Prostate gland (tissue), 2 donors: ENCODE measurements at regions not wholly inside any gene's neighbourhood (a gene's known extent, or its start where the extent isn't known, plus 50 kb on each side); places are given as distances from the start of the nearest gene placed in this dataset.

Source experiments
- POLR2A ChIP-seq: fragments of 450-650 bp; IDR thresholded peaks from one replicate; pipeline ENCODE4 v1.6.1; 2016; ENCODE audit warnings: antibody characterized with exemption, mild to moderate bottlenecking
- POLR2AphosphoS5 ChIP-seq: sonication (generic); formaldehyde crosslinking; IDR thresholded peaks from one replicate; pipeline ENCODE4 v1.6.1; 2017; ENCODE audit warnings: antibody characterized with exemption
- TF ChIP-seq, protein P1 (sequence below), 4 experiments: fragments of 200-600 bp in 2 of 4; fragments of 450-650 bp in 2 of 4; sonication (generic) in 2 of 4; IDR thresholded peaks; 1 replicate in 3 of 4; 2 replicates in 1 of 4; pipeline ENCODE4 v1.5.1; 2016 to 2019; ENCODE audit warnings: antibody characterized with exemption in 4 of 4, mild to moderate bottlenecking in 2 of 4, moderate library complexity in 2 of 4

DNA sequence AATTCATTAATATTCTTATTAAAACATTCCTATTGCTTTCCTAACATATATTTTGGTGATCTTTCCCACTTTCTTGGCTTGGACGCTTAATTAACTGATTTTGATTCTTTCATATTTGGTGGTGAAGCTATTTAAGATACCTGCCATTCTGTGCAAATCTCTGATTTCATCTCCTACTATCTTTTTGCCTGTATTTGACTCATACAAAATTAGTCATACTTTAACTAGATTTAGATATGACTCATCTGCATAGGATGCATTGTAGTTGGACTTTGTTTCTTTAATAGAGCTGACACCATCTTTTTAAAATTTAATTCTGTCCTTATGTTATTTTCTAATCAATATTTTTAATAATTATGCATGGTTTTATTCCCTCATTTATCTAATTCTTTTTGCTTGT is 93.8 kb upstream of the PLPPR4 start:
- TF ChIP-seq POLR2A (no peak), POLR2AphosphoS5 (no peak)
- TF ChIP-seq, protein P1, sequence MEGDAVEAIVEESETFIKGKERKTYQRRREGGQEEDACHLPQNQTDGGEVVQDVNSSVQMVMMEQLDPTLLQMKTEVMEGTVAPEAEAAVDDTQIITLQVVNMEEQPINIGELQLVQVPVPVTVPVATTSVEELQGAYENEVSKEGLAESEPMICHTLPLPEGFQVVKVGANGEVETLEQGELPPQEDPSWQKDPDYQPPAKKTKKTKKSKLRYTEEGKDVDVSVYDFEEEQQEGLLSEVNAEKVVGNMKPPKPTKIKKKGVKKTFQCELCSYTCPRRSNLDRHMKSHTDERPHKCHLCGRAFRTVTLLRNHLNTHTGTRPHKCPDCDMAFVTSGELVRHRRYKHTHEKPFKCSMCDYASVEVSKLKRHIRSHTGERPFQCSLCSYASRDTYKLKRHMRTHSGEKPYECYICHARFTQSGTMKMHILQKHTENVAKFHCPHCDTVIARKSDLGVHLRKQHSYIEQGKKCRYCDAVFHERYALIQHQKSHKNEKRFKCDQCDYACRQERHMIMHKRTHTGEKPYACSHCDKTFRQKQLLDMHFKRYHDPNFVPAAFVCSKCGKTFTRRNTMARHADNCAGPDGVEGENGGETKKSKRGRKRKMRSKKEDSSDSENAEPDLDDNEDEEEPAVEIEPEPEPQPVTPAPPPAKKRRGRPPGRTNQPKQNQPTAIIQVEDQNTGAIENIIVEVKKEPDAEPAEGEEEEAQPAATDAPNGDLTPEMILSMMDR (IDR thresholded peaks at IDR 0.05): no peak
